GM21423 (cell line): ENCODE measurements at regions not wholly inside any gene's neighbourhood (a gene's known extent, or its start where the extent isn't known, plus 50 kb on each side); places are given as distances from the start of the nearest gene placed in this dataset.

Experiments used
- ATAC-seq: cut with Tn5 transposase; IDR thresholded peaks from one replicate; pipeline ENCODE4 v1.9.1; 2021; ENCODE audit warnings: mild to moderate bottlenecking, moderate library complexity; ENCODE audit not compliant: unreplicated experiment

- no peak for ATAC-seq
Observed at GRCh38 chr17:73972056-73972455, 231.4 kb upstream of the RPL38 start.

- ATAC-seq, result no peak
Observed at GRCh38 chr17:73972901-73973300, 230.6 kb upstream of the RPL38 start.

GRCh38 chr17:73973586-73974409 lies 229.7 kb upstream of the RPL38 start:
- no peak for ATAC-seq

- ATAC-seq, result no peak
Observed at GRCh38 chr17:73974536-73974935, 228.9 kb upstream of the RPL38 start.

DNA sequence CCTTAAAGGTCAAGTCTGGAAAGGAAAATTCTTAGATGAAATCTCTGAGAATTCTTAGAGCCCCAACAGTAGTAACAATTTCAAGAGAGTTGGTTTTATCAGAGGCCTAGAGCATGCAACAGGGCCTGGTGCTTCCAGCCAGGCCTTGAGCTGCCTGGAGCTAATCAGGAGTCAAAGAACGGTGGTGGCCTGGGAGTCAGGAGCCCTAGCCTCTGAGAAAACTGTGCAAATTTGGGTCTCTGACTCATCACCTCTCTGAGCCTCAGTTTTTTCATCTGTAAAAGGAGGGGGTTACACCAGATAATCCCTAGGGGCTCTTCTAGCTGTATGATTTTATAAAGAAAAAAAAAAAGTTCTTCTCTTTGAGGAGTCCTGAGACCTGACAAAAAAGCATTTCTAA lies 227.3 kb upstream of the RPL38 start:
- no peak for ATAC-seq

DNA sequence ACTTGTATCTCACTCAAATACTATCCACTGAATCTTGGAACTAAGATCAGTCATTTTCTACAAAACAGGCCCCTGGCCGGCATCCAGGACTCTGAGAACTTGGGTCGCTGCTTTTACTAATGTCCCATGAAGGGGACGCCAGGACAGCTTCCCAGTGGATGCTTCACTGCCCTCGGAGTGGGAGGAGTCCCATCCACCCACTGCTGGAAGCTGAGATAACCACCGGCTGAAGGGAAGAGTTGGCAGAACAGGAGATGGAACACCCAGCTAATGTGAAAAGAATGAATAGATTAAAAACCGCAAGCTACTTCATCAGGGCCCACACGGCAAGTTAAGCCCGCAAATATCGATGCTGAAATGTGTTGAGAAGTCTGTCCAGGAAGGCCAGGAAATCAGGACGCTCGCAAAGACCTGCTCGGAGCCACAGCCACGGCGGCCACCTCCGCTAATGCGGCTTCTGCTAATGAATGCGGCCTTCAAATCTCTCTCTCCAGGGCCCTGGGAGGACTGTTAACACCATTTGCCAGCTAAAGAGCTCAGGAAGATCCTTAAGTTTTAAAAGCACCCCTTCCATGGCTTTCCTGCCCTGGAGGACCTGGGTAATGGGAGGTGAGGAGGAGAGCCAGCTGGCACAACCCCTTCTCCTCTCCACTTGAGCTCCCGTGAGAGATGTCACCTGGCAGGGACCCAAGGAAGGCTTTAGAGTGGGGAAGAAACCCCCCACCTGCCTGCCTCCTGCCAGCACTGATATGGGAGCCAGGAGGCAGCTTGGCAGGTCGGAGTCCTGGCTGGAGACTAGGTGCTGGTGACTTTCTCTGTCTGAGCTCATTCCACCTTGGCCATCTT lies 226.6 kb upstream of the RPL38 start:
- ATAC-seq, result no peak

DNA sequence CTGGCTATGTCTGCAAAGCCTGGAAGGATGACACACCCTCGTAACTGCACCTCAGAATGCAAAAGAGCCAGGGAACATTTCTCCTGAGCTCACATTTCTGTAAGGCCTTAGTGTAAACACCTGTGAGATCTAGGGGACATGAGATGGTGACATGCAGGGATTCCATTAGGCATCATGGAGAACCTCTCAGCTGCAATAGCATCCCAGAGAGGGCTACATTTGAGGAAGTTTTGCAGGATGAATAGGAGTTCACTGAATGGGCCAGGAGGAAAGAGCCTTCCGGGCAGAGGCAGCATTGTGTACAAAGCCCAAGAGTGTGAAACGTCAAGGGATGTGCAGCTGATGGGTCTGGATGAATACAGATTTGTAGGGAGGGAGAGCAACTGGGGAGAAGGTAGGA lies 223.0 kb upstream of the RPL38 start:
- ATAC-seq, result no peak

DNA sequence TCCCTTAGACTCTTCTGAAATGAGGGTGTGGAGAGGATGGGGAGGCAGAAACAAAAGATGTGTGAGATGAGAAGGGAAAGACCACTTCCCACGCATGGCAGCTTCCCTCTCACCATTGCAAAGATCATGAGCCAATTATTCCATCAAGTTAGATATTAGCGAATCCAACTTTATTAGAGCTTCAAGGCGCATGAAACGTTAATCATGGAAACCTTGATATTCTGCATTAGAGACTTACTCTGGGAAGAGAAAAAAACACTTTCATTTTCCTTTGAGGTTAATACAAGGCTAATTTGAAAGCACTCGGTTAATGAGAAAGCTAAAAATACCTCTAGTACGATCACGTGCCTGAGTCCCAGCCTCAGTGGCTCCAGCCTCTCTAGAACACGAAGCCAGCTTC lies 220.6 kb upstream of the RPL38 start:
- ATAC-seq, result no peak

DNA sequence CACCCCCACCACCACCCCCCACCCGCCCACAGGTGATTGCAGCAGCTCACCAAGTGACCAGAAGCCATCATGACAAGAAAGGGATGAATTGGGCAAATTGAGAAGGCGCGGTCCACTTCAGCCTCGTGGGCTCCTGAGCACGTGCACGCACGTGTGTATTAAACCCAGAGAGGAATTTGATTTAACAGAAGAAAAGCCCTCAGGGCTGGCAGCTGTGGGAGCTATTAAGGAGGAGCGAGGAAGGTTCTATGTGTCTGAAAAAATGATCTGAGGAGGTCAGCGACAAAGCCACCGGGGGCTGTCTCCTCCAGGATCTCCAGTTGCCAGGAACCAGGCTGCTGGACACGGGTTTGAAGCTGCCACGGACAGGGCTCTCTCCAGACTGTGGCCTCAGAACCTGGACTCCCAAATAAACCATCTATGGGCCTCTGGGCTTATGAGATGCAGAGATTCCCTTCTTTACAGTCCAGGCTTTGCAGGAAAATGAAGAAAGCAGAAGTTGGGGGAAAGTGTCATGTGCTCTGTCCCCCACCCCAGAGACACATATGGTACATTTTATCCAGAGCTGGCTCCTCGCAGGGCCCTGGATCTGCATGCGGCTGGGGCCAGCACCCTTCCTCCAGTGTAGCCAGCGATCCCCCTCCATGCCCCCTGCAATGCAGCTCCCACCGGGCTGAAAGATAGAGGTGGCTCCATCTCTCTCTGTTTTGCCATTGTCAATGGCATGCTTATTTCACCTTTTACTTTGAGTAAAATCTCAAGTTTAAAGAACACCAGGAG lies 219.7 kb upstream of the RPL38 start:
- ATAC-seq, result no peak

DNA sequence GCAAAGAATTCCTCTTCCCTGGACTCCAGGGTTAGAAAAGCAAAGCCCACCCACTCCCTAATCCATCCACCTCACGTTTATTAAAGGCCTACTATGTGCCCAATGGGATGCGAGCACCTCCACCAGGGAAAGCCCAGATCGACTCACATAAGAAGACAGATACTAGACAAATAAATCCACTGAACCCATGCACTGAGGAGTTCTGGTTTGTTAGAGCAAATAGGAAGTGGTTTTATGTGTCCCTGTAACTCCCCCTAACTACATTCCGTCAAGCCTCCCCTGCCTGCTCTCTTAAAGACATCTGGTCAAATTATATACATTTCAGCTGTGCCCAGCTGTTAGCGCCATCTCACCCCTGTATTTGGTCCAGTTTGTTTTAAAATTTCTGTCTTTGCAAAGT lies 218.5 kb upstream of the RPL38 start:
- no peak for ATAC-seq

- no peak for ATAC-seq
Observed at GRCh38 chr17:73985466-73986015, 217.9 kb upstream of the RPL38 start.

GRCh38 chr17:73986641-73987177 lies 216.8 kb upstream of the RPL38 start:
- ATAC-seq, result no peak

DNA sequence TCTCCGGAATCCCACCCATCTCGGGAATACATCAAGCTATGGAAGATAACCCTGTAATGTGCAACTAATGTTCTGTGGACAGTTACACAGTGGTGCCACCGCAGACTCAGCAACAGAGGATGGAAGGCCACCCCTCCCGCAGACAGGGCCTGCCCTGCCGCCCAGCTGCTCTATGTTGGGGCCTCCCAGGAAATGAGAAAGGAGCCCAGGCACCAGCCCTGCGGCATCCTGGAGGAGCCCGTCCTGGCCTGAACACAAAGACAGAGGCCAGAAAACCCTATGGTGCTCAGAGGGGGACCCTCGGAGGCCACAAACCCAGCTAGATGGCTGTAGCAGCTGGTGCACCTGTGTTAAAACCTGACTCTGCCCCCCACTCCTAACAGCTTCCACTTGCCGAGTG lies 216.1 kb upstream of the RPL38 start:
- no peak for ATAC-seq

GRCh38 chr17:73987845-73988509 lies 215.5 kb upstream of the RPL38 start:
- no peak for ATAC-seq

DNA sequence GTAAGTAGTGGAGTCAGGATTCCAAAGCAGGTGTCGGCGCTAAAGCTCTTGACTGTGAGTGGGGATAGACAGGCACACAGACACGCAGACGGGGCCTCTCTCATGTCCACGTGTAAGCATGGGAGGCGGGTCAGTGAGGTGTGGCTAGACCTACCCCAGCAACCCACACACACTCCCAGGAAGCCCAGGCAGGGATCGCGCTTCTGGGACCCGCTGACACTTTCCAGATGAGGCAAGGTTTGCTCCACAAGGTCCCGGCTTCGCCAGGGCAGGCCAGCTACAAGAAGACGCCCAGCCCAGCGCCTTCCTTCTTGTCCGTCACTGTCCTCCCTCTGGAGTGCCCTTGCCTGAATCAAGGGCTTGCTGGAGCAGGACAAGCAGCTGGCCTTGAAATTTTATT lies 213.8 kb upstream of the RPL38 start:
- no peak for ATAC-seq

GRCh38 chr17:73990290-73990689 lies 213.2 kb upstream of the RPL38 start:
- ATAC-seq, result no peak

DNA sequence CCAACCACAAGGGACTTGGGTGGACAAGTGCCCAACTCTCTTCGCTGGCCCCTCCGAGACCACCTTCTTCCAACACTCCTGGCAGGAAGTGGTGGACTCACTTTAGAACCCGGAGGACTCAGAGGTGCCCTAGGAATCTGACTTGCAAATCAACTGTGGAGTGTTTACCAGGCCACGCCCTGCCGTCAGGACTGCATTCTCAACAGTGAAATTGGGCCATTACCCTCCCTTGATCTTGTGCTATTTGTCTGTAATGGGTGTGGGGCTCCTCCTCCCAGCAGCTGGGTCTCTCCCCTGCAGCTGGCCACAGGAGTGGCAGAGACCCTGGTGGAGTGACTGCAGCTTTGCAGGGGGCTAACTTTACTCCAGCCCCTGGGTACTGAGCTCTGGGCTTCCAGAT lies 212.2 kb upstream of the RPL38 start:
- ATAC-seq, result no peak

DNA sequence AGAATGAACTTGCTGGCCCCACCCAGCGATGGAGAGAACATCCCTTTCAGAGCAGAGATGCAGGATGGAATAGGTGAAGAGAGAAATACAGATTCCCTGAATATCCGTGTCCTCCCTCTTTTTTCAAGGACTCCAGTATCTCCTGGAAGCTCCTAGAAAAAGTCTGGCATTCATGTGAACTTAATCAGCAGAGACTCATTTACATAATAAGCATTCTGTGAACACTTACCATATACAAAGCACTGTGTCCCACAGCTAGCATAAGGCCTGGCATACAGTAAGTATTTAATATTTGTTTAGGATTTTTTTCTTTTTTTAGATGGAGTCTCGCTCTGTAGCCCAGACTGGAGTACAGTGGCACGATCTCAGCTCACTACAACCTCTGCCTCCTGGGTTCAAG lies 208.5 kb upstream of the RPL38 start:
- no peak for ATAC-seq

GRCh38 chr17:73997059-73997458 lies 206.4 kb upstream of the RPL38 start:
- no peak for ATAC-seq

GRCh38 chr17:73998249-73998648 lies 205.2 kb upstream of the RPL38 start:
- ATAC-seq, result no peak
